Cardiac fibroblast (primary cell): ENCODE measurements at regions not wholly inside any gene's neighbourhood (a gene's known extent, or its start where the extent isn't known, plus 50 kb on each side); places are given as distances from the start of the nearest gene placed in this dataset.

Experiments used
- DNase-seq, 2 donors: peaks; one replicate each; pipeline versions ENCODE4 v3.0.0 to v3.0.0-alpha.2; 2010; ENCODE audit warnings: low read depth in 2 of 2
- H3K4me3 ChIP-seq, 2 donors: replicated peaks in 1 of 2; 1 replicate in 1 of 2; 2 replicates in 1 of 2; pipeline ENCODE4 v1.5.1; 2011; ENCODE audit warnings: low read depth in 2 of 2, low read length in 2 of 2, mild to moderate bottlenecking in 2 of 2, moderate library complexity in 1 of 2
- CTCF ChIP-seq: IDR thresholded peaks from one replicate; pipeline ENCODE4 v1.5.1; 2011; ENCODE audit warnings: low read depth, mild to moderate bottlenecking, low read length, inconsistent platforms

GRCh38 chr16:17780181-17780580 is 309.4 kb upstream of the XYLT1 start:
- no peak overlapping the region for H3K4me3 ChIP-seq
- TF ChIP-seq CTCF: no peak
- DNase-seq: peak in 1 of 2 donors; percentile 53

- H3K4me3 ChIP-seq: no peak overlapping the region
- peak in 1 of 2 donors; percentile 44 for DNase-seq
- no peak for TF ChIP-seq CTCF
Observed at GRCh38 chr16:17777408-17777863, 306.7 kb upstream of the XYLT1 start.

GRCh38 chr16:17776888-17777287 is 306.1 kb upstream of the XYLT1 start:
- no peak for TF ChIP-seq CTCF
- no peak overlapping the region for H3K4me3 ChIP-seq
- DNase-seq: no peak

GRCh38 chr16:17776465-17776864 is 305.7 kb upstream of the XYLT1 start:
- H3K4me3 ChIP-seq: no peak overlapping the region
- TF ChIP-seq CTCF: no peak
- no peak for DNase-seq

- peak in 1 of 2 donors; percentile 26 for DNase-seq
- H3K4me3 ChIP-seq: no peak overlapping the region
- no peak for TF ChIP-seq CTCF
Observed at GRCh38 chr16:17775061-17775460, 304.3 kb upstream of the XYLT1 start.

GRCh38 chr16:17773698-17774101 is 302.9 kb upstream of the XYLT1 start:
- no peak for TF ChIP-seq CTCF
- no peak overlapping the region for H3K4me3 ChIP-seq
- DNase-seq: peak in 1 of 2 donors; percentile 8

- DNase-seq: no peak
- no peak for TF ChIP-seq CTCF
Observed at GRCh38 chr16:17770104-17770503, 299.3 kb upstream of the XYLT1 start.

More at GRCh38 chr16:17770104-17770503, 299.3 kb upstream of the XYLT1 start:
- no peak overlapping the region for H3K4me3 ChIP-seq
